ENCODE measurements at regions not wholly inside any gene's neighbourhood (a gene's known extent, or its start where the extent isn't known, plus 50 kb on each side); places are given as distances from the start of the nearest gene placed in this dataset.
A peak's percentile ranks its signal among the peaks of the same experiment; 100 is the strongest.

GRCh38 chr2:221124532-221125240 lies 447.4 kb downstream of the EPHA4 start:
- 0 out of 2 replicates have a peak, but pooled peaks cover under 1% of the 10 kb centered on the region for H3K4me1 ChIP-seq (ENCODE audit: control insufficient read depth, insufficient read depth, low read length)
- no peaks in the 10 kb centered on the region for H3K9me3 ChIP-seq (ENCODE audit: control insufficient read depth, insufficient read depth, low read depth, low read length)
- ChIA-PET POLR2A (no interaction called here), CTCF (no interaction called here)
- no peak overlapping the region; the same call in 1 of the 2 replicates for H3K27ac ChIP-seq (ENCODE audit: extremely low read depth, low read depth, low read length)
- no peaks in the 10 kb centered on the region for H3K36me3 ChIP-seq (ENCODE audit: control insufficient read depth in 2 of 2, insufficient read depth in 1 of 2, low read length in 2 of 2)
- H3K4me3 ChIP-seq (ENCODE audit: low read depth, low read length) = no peak overlapping the region
- TF ChIP-seq ZBTB6 (tag by site-specific recombination; IDR thresholded peaks at IDR 0.05) = peak; percentile 93
- TF ChIP-seq SCRT1 (tag by site-specific recombination; IDR thresholded peaks at IDR 0.05; ENCODE audit: borderline replicate concordance) = no peak
- 0 out of 2 replicates have a peak, but pooled peaks have one; percentile 23 for TF ChIP-seq ZFHX2 (tag by site-specific recombination; conservative IDR thresholded peaks at IDR 0.05)
- TF ChIP-seq ZNF785 (tag by site-specific recombination; IDR thresholded peaks at IDR 0.05) = no peak
- no peak for TF ChIP-seq INSM2 (tag by site-specific recombination; IDR thresholded peaks at IDR 0.05)
- no peak for TF ChIP-seq ZBTB7A (tag by site-specific recombination; IDR thresholded peaks at IDR 0.05; ENCODE audit: low read depth)
- TF ChIP-seq ZIC2 (tag by site-specific recombination; IDR thresholded peaks at IDR 0.05) = peak; percentile 34
- no peak for TF ChIP-seq ZNF132 (tag by site-specific recombination; IDR thresholded peaks at IDR 0.05; ENCODE audit: borderline replicate concordance)
- TF ChIP-seq ZNF830 (tag by site-specific recombination; IDR thresholded peaks at IDR 0.05; ENCODE audit: low read depth) = no peak
- TF ChIP-seq KLF9 (tag by site-specific recombination; IDR thresholded peaks at IDR 0.05; ENCODE audit: low read depth) = no peak

- H3K4me3 ChIP-seq (ENCODE audit: low read depth, low read length) = no peak overlapping the region
- ChIA-PET POLR2A (no interaction called here), CTCF (interaction anchor here (0.6 kb wide), 1 partner anchor 9 kb away, joined by 3 read pairs; no protein-coding TSS in a partner anchor)
- H3K4me1 ChIP-seq (ENCODE audit: control insufficient read depth, insufficient read depth, low read length) = 0 out of 2 replicates have a peak, but pooled peaks cover 4% of the 10 kb centered on the region
- no peak for TF ChIP-seq REPIN1 (tag by site-specific recombination; IDR thresholded peaks at IDR 0.05; ENCODE audit: low read depth)
- TF ChIP-seq ZFHX2 (tag by site-specific recombination; conservative IDR thresholded peaks at IDR 0.05) = 0 out of 2 replicates have a peak, but pooled peaks have one; percentile 17
- TF ChIP-seq ZNF623 (tag by site-specific recombination; IDR thresholded peaks at IDR 0.05) = no peak
- no peak for TF ChIP-seq HOXA7 (CRISPR knock-in tag; IDR thresholded peaks at IDR 0.05; ENCODE audit: borderline replicate concordance)
- no peak for TF ChIP-seq ZNF544 (tag by site-specific recombination; IDR thresholded peaks at IDR 0.05)
- TF ChIP-seq ZNF707 (tag by site-specific recombination; IDR thresholded peaks at IDR 0.05) = no peak
- no peaks in the 10 kb centered on the region for H3K9me3 ChIP-seq (ENCODE audit: control insufficient read depth, insufficient read depth, low read depth, low read length)
- H3K27ac ChIP-seq (ENCODE audit: extremely low read depth, low read depth, low read length) = no peak overlapping the region
- no peaks in the 10 kb centered on the region for H3K36me3 ChIP-seq (ENCODE audit: control insufficient read depth in 2 of 2, insufficient read depth in 1 of 2, low read length in 2 of 2)
Measured at GRCh38 chr2:221125691-221126090, 446.4 kb downstream of the EPHA4 start.

GRCh38 chr2:221129657-221130056 lies 442.4 kb downstream of the EPHA4 start:
- Histone ChIP-seq H3K9me3 (ENCODE audit: control insufficient read depth, insufficient read depth, low read depth, low read length) (no peaks in the 10 kb centered on the region), H3K27ac (ENCODE audit: extremely low read depth, low read depth, low read length) (no peak overlapping the region), H3K4me1 (ENCODE audit: control insufficient read depth, insufficient read depth, low read length) (0 out of 2 replicates have a peak, but pooled peaks cover 4% of the 10 kb centered on the region), H3K4me3 (ENCODE audit: low read depth, low read length) (no peak overlapping the region), H3K36me3 (ENCODE audit: control insufficient read depth in 2 of 2, insufficient read depth in 1 of 2, low read length in 2 of 2) (no peaks in the 10 kb centered on the region)
- CTCF ChIA-PET = no interaction called here
- POLR2A ChIA-PET = no interaction called here
- no peak for TF ChIP-seq OSR2 (tag by site-specific recombination; IDR thresholded peaks at IDR 0.05)
- TF ChIP-seq ZNF19 (tag by site-specific recombination; IDR thresholded peaks at IDR 0.05; ENCODE audit: low read depth) = no peak
- no peak for TF ChIP-seq ZNF211 (tag by site-specific recombination; IDR thresholded peaks at IDR 0.05; ENCODE audit: low read depth)
- TF ChIP-seq MZF1 (tag by site-specific recombination; IDR thresholded peaks at IDR 0.05; ENCODE audit: borderline replicate concordance) = peak; percentile 69
- no peak for TF ChIP-seq ZNF366 (tag by site-specific recombination; conservative IDR thresholded peaks at IDR 0.05)
- TF ChIP-seq ZNF626 (tag by site-specific recombination; IDR thresholded peaks at IDR 0.05) = no peak
- TF ChIP-seq ZNF596 (tag by site-specific recombination; IDR thresholded peaks at IDR 0.05) = 0 out of 2 replicates have a peak, but pooled peaks have one; percentile 17
- no peak for TF ChIP-seq KLF10 (tag by site-specific recombination; IDR thresholded peaks at IDR 0.05)
- TF ChIP-seq ZNF23 (tag by site-specific recombination; IDR thresholded peaks at IDR 0.05; ENCODE audit: borderline replicate concordance) = no peak
- TF ChIP-seq PRDM6 (tag by site-specific recombination; IDR thresholded peaks at IDR 0.05) = no peak
- TF ChIP-seq ZSCAN18 (tag by site-specific recombination; IDR thresholded peaks at IDR 0.05) = no peak
